Esophagus mucosa (tissue), 1 donor: ENCODE measurements at regions not wholly inside any gene's neighbourhood (a gene's known extent, or its start where the extent isn't known, plus 50 kb on each side); places are given as distances from the start of the nearest gene placed in this dataset.
"Not testable (repeated sequence)": the region's sequence is repeated elsewhere in the genome, so short reads cannot be mapped to it uniquely, and the experiment has no call there.

Source experiments
- ATAC-seq: fragments of 200-7000 bp; cut with Tn5 transposase; one replicate; pipeline ENCODE4 v1.9.1; 2020
- donor health status: DM: yes; HTN: yes; CAD: no.

GRCh38 chr16:22572331-22573224, 61.9 kb downstream of the NPIPB5 start:
- ATAC-seq, result peak; percentile 11

GRCh38 chr16:22573225-22573530, 62.5 kb downstream of the NPIPB5 start:
- ATAC-seq, result peak; percentile 85

GRCh38 chr16:22576506-22576905, 65.8 kb downstream of the NPIPB5 start:
- not testable (repeated sequence) for ATAC-seq

GRCh38 chr16:22583195-22583594, 72.5 kb downstream of the NPIPB5 start:
- ATAC-seq, result not testable (repeated sequence)

- ATAC-seq, result not testable (repeated sequence)
Measured at GRCh38 chr16:22584459-22584858, 73.8 kb downstream of the NPIPB5 start.

GRCh38 chr16:22584941-22585340, 74.2 kb downstream of the NPIPB5 start:
- not testable (repeated sequence) for ATAC-seq

GRCh38 chr16:22585431-22585830, 74.7 kb downstream of the NPIPB5 start:
- ATAC-seq, result peak; percentile 74

- peak; percentile 76 for ATAC-seq
Measured at GRCh38 chr16:22586732-22587131, 76.0 kb downstream of the NPIPB5 start.

GRCh38 chr16:22589757-22590156, 79.1 kb downstream of the NPIPB5 start:
- not testable (repeated sequence) for ATAC-seq

GRCh38 chr16:22596445-22597045, 85.9 kb downstream of the NPIPB5 start:
- peak; percentile 50 for ATAC-seq

- not testable (repeated sequence) for ATAC-seq
Measured at GRCh38 chr16:22603744-22604143, 93.1 kb downstream of the NPIPB5 start.

GRCh38 chr16:22606619-22607018, 95.9 kb downstream of the NPIPB5 start:
- ATAC-seq, result peak; percentile 91

GRCh38 chr16:22609798-22610197, 99.1 kb downstream of the NPIPB5 start:
- not testable (repeated sequence) for ATAC-seq

- ATAC-seq, result not testable (repeated sequence)
Measured at GRCh38 chr16:22611128-22611527, 100.4 kb downstream of the NPIPB5 start.

GRCh38 chr16:22614271-22614947, 103.7 kb downstream of the NPIPB5 start:
- peak; percentile 71 for ATAC-seq

GRCh38 chr16:22618842-22619241, 108.2 kb downstream of the NPIPB5 start:
- no peak for ATAC-seq

- no peak for ATAC-seq
Measured at GRCh38 chr16:22621586-22622155, 111.0 kb downstream of the NPIPB5 start.

GRCh38 chr16:22622703-22623102, 112.0 kb downstream of the NPIPB5 start:
- no peak for ATAC-seq

GRCh38 chr16:22623351-22623781, 112.7 kb downstream of the NPIPB5 start:
- ATAC-seq, result no peak

- ATAC-seq, result peak; percentile 31
Measured at GRCh38 chr16:22624038-22624799, 113.5 kb downstream of the NPIPB5 start.

- peak; percentile 92 for ATAC-seq
Measured at GRCh38 chr16:22624800-22625533, 114.3 kb downstream of the NPIPB5 start.

GRCh38 chr16:22625967-22626366, 115.3 kb downstream of the NPIPB5 start:
- no peak for ATAC-seq
